ENCODE measurements at regions not wholly inside any gene's neighbourhood (a gene's known extent, or its start where the extent isn't known, plus 50 kb on each side); places are given as distances from the start of the nearest gene placed in this dataset.

GRCh38 chr16:79497606-79498350 lies 102.8 kb downstream of the MAF start:
- Mint-ChIP-seq H3K27ac (no peak overlapping the region), H3K4me1 (no peaks in the 10 kb centered on the region), H3K27me3 (ENCODE audit: low read depth) (no peaks in the 10 kb centered on the region), H3K36me3 (0 out of 2 replicates have a peak, but pooled peaks cover 6% of the 10 kb centered on the region), H3K4me3 (no peak overlapping the region), H3K9me3 (peaks cover 21% of the 10 kb centered on the region)
- ChIA-PET CTCF (no interaction called here), POLR2A (no interaction called here)
- DNase-seq (ENCODE audit: low spot score) (no peak), ATAC-seq (no peak)
- TF ChIP-seq FOXP1 (CRISPR knock-in tag; IDR thresholded peaks at IDR 0.05; ENCODE audit: borderline replicate concordance) (no peak), PRDM15 (CRISPR knock-in tag; IDR thresholded peaks at IDR 0.05) (no peak), ZBTB21 (CRISPR knock-in tag; IDR thresholded peaks at IDR 0.05; ENCODE audit: borderline replicate concordance) (no peak), MXD4 (CRISPR knock-in tag; IDR thresholded peaks at IDR 0.05; ENCODE audit: borderline replicate concordance) (no peak), E2F1 (CRISPR knock-in tag; IDR thresholded peaks at IDR 0.05) (no peak), JAZF1 (CRISPR knock-in tag; IDR thresholded peaks at IDR 0.05) (no peak), NFATC4 (CRISPR knock-in tag; IDR thresholded peaks at IDR 0.05) (no peak), GTF2I (CRISPR knock-in tag; conservative IDR thresholded peaks at IDR 0.05) (no peak), ERG (CRISPR knock-in tag; IDR thresholded peaks at IDR 0.05) (no peak), OVOL2 (CRISPR knock-in tag; IDR thresholded peaks at IDR 0.05; ENCODE audit: borderline replicate concordance) (no peak), NFE2L1 (CRISPR knock-in tag; IDR thresholded peaks at IDR 0.05) (no peak), SMAD3 (CRISPR knock-in tag; IDR thresholded peaks at IDR 0.05; ENCODE audit: borderline replicate concordance) (no peak), FOXK1 (CRISPR knock-in tag; IDR thresholded peaks at IDR 0.05) (no peak)
- TF ChIP-seq, protein P1, sequence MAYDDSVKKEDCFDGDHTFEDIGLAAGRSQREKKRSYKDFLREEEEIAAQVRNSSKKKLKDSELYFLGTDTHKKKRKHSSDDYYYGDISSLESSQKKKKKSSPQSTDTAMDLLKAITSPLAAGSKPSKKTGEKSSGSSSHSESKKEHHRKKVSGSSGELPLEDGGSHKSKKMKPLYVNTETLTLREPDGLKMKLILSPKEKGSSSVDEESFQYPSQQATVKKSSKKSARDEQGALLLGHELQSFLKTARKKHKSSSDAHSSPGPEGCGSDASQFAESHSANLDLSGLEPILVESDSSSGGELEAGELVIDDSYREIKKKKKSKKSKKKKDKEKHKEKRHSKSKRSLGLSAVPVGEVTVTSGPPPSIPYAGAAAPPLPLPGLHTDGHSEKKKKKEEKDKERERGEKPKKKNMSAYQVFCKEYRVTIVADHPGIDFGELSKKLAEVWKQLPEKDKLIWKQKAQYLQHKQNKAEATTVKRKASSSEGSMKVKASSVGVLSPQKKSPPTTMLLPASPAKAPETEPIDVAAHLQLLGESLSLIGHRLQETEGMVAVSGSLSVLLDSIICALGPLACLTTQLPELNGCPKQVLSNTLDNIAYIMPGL (CRISPR knock-in tag; IDR thresholded peaks at IDR 0.05) = no peak

DNA sequence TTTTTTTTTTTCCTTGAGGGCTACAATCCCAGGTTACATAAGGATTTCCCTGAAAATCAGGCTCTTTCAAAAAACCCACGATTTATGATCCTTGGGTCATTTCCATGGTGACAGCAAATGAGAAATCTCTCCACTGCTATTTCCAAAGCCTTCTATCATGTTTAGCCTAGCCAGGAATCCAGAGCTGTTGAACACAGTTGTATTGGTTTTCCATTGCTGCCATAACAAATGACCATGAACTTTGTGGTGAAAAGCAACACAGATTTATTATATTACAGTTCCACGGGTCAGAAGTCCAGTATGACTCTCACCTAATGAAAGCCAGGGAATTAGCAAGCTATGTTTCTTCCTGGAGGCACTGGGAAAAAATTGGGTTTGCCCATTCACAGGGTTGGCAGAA lies 106.6 kb downstream of the MAF start:
- CTCF ChIA-PET = no interaction called here
- ATAC-seq = no peak
- H3K36me3 Mint-ChIP-seq = 0 out of 2 replicates have a peak, but pooled peaks cover 6% of the 10 kb centered on the region
- TF ChIP-seq RELA (CRISPR knock-in tag; IDR thresholded peaks at IDR 0.05; ENCODE audit: borderline replicate concordance) = no peak
- TF ChIP-seq, protein P2, sequence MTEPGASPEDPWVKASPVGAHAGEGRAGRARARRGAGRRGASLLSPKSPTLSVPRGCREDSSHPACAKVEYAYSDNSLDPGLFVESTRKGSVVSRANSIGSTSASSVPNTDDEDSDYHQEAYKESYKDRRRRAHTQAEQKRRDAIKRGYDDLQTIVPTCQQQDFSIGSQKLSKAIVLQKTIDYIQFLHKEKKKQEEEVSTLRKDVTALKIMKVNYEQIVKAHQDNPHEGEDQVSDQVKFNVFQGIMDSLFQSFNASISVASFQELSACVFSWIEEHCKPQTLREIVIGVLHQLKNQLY (CRISPR knock-in tag; IDR thresholded peaks at IDR 0.05) = no peak
- no peak for TF ChIP-seq FOXK1 (CRISPR knock-in tag; IDR thresholded peaks at IDR 0.05)
- TF ChIP-seq, protein P3, sequence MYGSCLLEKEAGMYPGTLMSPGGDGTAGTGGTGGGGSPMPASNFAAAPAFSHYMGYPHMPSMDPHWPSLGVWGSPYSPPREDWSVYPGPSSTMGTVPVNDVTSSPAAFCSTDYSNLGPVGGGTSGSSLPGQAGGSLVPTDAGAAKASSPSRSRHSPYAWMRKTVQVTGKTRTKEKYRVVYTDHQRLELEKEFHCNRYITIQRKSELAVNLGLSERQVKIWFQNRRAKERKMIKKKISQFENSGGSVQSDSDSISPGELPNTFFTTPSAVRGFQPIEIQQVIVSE (CRISPR knock-in tag; IDR thresholded peaks at IDR 0.05; ENCODE audit: borderline replicate concordance) = no peak
- no peak for TF ChIP-seq ZNF396 (CRISPR knock-in tag; IDR thresholded peaks at IDR 0.05; ENCODE audit: borderline replicate concordance)
- TF ChIP-seq ZSCAN18 (CRISPR knock-in tag; IDR thresholded peaks at IDR 0.05) = no peak
- TF ChIP-seq, protein P4, sequence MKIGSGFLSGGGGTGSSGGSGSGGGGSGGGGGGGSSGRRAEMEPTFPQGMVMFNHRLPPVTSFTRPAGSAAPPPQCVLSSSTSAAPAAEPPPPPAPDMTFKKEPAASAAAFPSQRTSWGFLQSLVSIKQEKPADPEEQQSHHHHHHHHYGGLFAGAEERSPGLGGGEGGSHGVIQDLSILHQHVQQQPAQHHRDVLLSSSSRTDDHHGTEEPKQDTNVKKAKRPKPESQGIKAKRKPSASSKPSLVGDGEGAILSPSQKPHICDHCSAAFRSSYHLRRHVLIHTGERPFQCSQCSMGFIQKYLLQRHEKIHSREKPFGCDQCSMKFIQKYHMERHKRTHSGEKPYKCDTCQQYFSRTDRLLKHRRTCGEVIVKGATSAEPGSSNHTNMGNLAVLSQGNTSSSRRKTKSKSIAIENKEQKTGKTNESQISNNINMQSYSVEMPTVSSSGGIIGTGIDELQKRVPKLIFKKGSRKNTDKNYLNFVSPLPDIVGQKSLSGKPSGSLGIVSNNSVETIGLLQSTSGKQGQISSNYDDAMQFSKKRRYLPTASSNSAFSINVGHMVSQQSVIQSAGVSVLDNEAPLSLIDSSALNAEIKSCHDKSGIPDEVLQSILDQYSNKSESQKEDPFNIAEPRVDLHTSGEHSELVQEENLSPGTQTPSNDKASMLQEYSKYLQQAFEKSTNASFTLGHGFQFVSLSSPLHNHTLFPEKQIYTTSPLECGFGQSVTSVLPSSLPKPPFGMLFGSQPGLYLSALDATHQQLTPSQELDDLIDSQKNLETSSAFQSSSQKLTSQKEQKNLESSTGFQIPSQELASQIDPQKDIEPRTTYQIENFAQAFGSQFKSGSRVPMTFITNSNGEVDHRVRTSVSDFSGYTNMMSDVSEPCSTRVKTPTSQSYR (CRISPR knock-in tag; IDR thresholded peaks at IDR 0.05) = no peak
- no peak for TF ChIP-seq GABPB1 (CRISPR knock-in tag; IDR thresholded peaks at IDR 0.05)

More for the DNA sequence above, 106.6 kb downstream of the MAF start:
- Mint-ChIP-seq H3K27me3 (ENCODE audit: low read depth) (no peaks in the 10 kb centered on the region), H3K27ac (no peak overlapping the region), H3K4me1 (no peaks in the 10 kb centered on the region), H3K4me3 (no peak overlapping the region), H3K9me3 (peaks cover 17% of the 10 kb centered on the region)
- no peak for DNase-seq (ENCODE audit: low spot score)
- POLR2A ChIA-PET = no interaction called here
